Germinal center (tissue), 1 donor: ENCODE measurements at regions not wholly inside any gene's neighbourhood (a gene's known extent, or its start where the extent isn't known, plus 50 kb on each side); places are given as distances from the start of the nearest gene placed in this dataset.

Experiments
- DNase-seq: peaks from one replicate; pipeline ENCODE4 v3.0.0; 2012; ENCODE audit warnings: mixed read lengths, low spot score

DNA sequence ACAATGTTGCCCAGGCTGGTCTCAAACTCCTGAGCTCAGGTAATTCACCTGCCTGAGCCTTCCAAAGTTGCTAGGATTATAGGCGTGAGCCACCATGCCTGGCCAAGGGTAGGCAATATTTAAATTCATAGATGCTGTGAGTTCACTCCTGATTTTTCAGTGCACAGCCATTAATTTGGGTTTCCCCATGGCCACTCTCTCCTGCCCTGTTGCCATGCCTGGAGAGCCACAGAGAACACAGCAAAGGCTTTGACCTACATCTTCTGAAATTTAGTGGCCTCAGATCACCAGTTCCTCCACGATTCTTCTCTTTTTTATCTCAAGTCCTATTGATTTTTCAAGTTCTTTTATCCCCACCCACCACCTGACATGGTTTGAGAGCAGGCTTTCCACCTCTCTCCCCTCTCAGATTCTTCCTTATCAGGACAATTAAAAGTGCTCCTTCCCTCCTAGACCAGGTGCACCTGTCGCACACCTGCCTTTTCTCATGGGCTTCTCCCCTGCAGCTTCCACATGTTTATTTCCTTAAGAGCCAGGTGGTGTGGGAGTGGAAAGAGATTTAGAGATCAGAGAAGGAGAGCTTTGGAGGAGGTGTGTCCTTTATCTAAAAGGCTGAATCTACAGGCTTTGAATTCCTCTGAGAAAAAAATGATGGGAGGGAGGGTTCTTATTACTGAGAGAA, 123.8 kb downstream of the ADRA2A start:
- no peak for DNase-seq

GRCh38 chr10:111203615-111204014, 126.8 kb downstream of the ADRA2A start:
- DNase-seq, result no peak

GRCh38 chr10:111204838-111205237, 128.0 kb downstream of the ADRA2A start:
- DNase-seq, result no peak

DNA sequence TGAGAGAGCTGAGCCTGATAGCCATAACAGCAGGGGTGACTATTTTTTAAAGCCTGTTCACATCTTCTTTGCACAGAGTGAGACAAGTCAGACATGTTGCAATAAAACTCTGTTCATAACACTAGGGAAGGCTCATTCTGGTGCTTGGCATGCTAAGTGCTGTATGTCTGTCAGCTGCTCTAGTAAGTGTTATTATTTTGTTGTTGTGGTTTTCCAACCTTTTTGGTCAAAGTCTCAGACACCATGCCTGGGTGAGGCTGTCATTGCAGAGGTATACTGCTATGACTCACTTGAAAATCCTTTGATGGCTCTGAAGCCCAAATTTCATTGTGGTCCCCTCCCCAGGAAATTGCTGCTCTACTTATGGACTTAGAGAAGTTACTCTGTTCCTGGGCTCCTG, 129.7 kb downstream of the ADRA2A start:
- DNase-seq, result no peak

DNA sequence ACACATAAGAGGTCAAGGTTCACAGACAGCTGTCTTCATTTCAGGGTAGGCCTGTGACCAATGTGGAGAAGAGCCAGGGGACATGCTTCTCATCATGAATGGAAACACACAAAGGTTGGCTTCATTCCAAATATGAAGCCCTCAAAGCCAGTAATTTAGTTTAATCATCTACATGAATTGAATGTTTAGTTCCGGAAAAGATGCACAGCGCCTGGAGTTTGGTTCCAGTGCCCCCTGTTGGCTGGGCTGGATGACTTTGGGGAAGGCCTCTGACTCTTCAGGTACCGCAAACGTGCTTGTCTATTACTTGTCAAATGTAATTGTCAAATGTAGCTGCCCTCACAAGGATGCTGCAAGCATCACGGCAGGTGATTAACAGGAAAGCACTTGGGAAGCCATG, 130.7 kb downstream of the ADRA2A start:
- DNase-seq, result no peak

- DNase-seq, result no peak
Measured at GRCh38 chr10:111208951-111209350, 132.1 kb downstream of the ADRA2A start.

- DNase-seq, result no peak
Measured at GRCh38 chr10:111209692-111210091, 132.9 kb downstream of the ADRA2A start.

DNA sequence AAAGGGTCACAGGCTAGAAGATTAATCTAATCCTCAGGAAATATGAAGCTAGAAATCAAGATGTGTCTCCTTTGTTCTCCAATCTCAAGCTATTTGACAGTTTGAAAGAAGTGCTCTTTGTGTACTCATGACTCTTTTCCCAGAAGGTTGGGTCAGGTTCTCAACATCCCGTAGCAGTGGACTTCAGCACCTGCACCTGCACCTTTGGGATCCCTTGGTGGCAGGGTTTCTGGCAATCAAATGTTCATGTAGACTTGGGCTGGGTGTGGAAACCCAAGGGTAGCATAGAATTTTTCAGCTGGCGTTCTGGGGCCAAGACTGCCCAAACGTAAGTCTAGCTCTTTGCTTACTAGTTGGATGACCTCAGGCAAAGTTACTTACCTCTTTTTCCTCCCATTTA, 134.4 kb downstream of the ADRA2A start:
- no peak for DNase-seq

DNA sequence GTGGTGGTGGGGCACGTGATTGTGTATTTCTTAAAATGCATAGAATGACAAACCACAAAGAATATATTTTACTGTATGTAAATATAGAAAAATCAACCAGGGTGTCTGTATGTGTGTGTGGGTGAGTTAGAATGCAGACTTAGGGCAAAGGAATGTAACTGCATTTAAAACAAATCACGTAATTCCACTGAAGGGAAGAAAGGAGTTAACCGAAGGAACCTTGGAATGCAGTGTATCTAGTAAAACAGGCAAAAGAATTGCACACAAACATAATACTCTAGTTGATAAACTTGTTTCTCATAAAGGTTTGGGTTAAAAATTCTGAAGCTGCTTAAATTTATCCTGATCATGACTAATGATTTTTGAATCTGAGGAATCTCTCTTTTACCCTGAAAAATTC, 134.9 kb downstream of the ADRA2A start:
- DNase-seq, result no peak

- no peak for DNase-seq
Measured at GRCh38 chr10:111221682-111222480, 145.1 kb downstream of the ADRA2A start.

- no peak for DNase-seq
Measured at GRCh38 chr10:111222961-111223360, 146.1 kb downstream of the ADRA2A start.

DNA sequence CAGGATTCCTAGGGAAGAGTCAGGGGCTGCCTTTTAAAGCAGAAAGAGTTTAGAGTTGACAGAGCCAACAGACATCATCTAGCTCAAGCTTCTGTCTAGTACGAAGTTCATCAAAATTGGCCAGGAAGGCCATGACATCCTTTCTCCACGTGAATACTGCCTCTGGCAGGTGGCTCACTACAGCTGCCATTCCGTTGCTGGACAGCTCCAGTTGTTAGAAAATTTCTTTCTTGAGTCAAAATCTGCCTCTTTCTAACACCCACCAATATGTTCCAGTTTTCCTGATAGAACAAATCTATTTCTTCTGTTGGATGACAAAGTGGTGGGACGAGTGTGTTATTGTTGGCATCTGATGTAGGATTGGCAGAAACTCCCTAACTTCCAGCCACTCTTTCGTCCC, 154.9 kb downstream of the ADRA2A start:
- no peak for DNase-seq

DNA sequence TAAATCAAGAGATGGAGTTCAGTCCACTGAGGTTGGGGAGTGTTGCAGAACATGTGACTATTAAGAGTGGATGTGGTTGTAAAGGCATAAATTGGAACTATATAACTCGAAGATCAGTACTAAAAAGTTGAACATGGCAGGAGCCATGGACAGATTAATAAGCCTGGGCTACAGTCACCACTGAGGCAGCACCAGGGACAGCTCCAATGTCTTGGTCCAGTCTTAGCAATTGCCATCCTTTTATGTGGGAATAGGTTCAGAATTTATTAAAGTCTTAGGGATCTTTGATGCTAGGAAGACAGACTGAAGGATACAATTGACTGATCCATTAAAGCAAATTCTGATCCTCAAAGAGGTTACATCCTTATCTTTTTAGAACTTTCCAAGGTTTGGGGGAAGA, 156.6 kb downstream of the ADRA2A start:
- DNase-seq, result no peak

- DNase-seq, result no peak
Measured at GRCh38 chr10:111234234-111234913, 157.5 kb downstream of the ADRA2A start.

- DNase-seq, result no peak
Measured at GRCh38 chr10:111234914-111235302, 158.1 kb downstream of the ADRA2A start.

- no peak for DNase-seq
Measured at GRCh38 chr10:111240348-111240747, 163.5 kb downstream of the ADRA2A start.

DNA sequence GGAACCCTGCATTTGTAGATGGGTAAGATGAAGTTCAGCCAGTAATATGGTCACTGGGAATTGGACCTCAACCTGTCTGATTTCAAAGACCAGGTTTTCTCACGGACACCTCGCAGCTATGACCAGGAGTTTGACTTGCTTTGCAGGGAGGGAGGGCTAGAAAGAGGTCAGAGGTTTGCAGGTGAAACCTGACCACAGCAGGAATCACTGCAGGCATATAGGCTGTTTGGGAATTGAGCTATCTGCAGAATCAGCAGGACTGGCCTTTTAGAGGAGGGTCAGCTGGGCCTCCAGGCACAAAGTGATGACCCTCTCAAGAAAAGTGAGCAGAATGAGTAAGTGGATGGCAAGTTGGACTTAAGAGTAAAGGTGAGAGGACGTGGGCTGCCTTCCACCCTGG, 166.3 kb downstream of the ADRA2A start:
- no peak for DNase-seq

DNA sequence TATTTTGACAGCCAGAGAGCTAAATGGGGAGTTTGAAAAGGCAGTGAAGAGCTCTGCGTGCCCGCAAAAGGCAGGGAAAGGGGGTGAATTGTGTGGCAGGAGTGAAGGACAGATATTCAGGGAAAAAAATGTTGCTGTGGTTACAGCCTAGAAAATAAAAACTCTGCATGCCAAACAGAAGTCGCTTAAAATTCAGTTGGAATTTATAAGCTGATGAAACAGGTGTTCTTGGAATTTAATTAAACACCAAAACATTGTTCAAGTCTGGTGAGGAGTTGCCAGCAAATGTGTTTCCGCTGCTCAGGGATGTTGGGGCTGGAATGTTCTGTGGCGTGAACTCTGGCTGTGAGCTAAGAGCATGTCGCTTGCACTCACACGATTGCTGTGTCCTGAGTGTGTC, 169.3 kb downstream of the ADRA2A start:
- no peak for DNase-seq

DNA sequence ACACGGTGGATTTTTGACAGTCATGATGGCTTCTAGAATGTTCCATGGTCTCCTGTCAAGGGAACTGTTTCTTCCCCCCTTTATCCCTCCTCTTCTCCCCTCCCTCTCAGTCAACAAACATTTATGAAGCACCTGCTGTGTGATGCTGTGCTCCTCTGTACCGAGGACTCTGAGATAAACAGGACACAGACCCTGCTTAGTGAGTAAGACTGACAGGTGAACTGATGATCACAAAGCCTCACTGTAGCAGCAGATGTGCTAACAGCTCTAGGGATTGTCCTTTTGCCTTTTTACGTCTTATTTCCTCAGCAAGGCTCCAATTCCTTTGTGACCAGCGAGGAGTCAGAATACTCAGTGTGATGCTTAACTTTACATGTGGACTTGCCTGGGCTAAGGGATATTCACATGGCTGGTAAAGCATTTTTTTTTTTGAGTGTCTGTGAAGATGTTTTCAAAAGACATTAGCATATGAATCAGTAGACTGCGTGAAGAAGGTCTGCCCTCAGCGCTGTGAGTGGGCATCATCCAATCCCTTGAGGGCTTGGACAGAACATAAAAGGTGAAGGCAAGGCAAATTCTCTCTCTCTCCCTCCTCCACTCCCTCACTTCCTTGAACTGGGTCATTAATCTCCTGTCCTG, 170.1 kb downstream of the ADRA2A start:
- no peak for DNase-seq

- DNase-seq, result no peak
Measured at GRCh38 chr10:111247781-111248389, 171.1 kb downstream of the ADRA2A start.

- no peak for DNase-seq
Measured at GRCh38 chr10:111249925-111250324, 173.1 kb downstream of the ADRA2A start.

DNA sequence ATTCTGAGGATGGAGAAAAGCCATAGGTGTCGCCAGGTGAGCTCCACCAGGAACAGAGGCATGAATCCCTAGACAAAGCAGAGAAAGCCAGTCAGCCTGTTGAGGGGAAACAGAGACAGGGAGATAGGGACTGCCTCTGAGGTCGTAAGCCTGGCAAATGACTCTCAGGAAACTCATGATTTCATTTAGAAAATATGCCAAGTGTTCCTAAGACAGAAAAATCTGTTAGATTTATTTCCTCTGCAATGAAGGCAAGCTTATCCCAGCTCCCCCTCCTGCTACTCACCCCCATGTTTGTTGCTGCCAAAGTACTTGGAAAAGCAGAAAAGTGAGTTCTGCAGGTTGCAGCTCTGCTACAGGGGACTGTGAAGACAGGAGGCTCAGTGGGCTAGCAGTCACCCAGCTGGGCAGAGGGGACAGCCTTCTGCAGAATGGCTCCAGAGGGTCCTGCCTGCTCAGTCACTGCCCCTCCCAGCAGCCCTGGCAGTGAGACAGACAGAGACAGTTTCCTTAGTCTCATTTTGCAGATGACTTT, 184.3 kb downstream of the ADRA2A start:
- no peak for DNase-seq
